ENCODE measurements at regions not wholly inside any gene's neighbourhood (a gene's known extent, or its start where the extent isn't known, plus 50 kb on each side); places are given as distances from the start of the nearest gene placed in this dataset.

DNA sequence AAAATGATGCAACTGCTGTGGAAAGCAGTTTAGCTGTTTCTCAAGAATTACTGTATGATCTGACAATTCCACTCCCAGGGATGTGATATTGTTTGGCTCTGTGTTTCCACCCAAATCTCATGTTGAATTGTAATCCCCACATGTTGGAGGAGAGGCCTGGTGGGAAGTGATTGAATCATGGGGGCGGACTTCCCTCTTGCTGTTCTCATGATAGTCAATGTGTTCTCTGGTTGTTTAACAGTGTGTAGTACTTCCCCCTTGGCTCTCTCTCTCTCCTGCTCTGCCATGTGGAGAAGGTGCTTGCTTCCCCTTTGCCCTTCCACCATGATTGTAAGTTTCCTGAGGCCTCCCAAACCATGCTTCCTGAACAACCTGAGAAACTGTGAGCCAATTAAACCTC is 93.4 kb upstream of the CPM start:
- no peak overlapping the region for H3K4me3 Mint-ChIP-seq (ENCODE audit: unreplicated experiment)
- H3K4me1 Mint-ChIP-seq (ENCODE audit: unreplicated experiment), result peaks cover 23% of the 10 kb centered on the region

DNA sequence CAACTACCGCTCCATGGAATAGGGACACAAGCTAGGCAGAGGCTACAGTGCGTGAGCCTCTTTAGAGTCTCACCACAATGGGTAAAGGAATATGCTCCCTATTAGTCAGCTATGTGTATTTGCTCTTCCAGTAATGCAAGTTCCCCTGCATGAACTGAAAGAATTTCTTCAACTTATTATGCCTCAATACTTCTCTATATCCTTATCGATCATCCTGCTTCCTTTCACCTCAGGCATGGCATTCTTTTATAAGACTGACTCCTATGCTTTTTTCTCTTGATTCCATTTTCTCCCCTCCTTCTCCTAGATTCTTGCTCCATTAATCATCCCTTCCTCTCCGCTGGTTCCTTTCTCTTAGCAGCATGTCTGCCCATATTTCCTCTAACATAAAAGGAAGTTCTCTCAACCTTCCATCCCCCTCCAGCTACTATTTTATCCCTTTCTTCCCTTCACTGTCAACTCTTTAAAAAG is 94.5 kb upstream of the CPM start:
- Mint-ChIP-seq H3K4me3 (ENCODE audit: unreplicated experiment) (no peak overlapping the region), H3K27me3 (ENCODE audit: unreplicated experiment) (peaks cover 2% of the 10 kb centered on the region), H3K27ac (ENCODE audit: unreplicated experiment) (peak overlapping the region; percentile 9), H3K36me3 (ENCODE audit: low read depth, unreplicated experiment) (no peaks in the 10 kb centered on the region), H3K4me1 (ENCODE audit: unreplicated experiment) (peaks cover 23% of the 10 kb centered on the region), H3K9me3 (ENCODE audit: unreplicated experiment) (no peaks in the 10 kb centered on the region)
- TF ChIP-seq, protein P1, sequence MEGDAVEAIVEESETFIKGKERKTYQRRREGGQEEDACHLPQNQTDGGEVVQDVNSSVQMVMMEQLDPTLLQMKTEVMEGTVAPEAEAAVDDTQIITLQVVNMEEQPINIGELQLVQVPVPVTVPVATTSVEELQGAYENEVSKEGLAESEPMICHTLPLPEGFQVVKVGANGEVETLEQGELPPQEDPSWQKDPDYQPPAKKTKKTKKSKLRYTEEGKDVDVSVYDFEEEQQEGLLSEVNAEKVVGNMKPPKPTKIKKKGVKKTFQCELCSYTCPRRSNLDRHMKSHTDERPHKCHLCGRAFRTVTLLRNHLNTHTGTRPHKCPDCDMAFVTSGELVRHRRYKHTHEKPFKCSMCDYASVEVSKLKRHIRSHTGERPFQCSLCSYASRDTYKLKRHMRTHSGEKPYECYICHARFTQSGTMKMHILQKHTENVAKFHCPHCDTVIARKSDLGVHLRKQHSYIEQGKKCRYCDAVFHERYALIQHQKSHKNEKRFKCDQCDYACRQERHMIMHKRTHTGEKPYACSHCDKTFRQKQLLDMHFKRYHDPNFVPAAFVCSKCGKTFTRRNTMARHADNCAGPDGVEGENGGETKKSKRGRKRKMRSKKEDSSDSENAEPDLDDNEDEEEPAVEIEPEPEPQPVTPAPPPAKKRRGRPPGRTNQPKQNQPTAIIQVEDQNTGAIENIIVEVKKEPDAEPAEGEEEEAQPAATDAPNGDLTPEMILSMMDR (IDR thresholded peaks at IDR 0.05; ENCODE audit: unreplicated experiment), result no peak
- no peak for DNase-seq (ENCODE audit: low spot score)

More for the DNA sequence above, 93.4 kb upstream of the CPM start:
- Mint-ChIP-seq H3K36me3 (ENCODE audit: low read depth, unreplicated experiment) (no peaks in the 10 kb centered on the region), H3K27me3 (ENCODE audit: unreplicated experiment) (peaks cover 2% of the 10 kb centered on the region), H3K27ac (ENCODE audit: unreplicated experiment) (no peak overlapping the region), H3K9me3 (ENCODE audit: unreplicated experiment) (no peaks in the 10 kb centered on the region)
- TF ChIP-seq, protein P1 (IDR thresholded peaks at IDR 0.05; ENCODE audit: unreplicated experiment), result no peak
- DNase-seq (ENCODE audit: low spot score), result no peak

- Mint-ChIP-seq H3K9me3 (ENCODE audit: unreplicated experiment) (no peaks in the 10 kb centered on the region), H3K36me3 (ENCODE audit: low read depth, unreplicated experiment) (no peaks in the 10 kb centered on the region), H3K27ac (ENCODE audit: unreplicated experiment) (no peak overlapping the region), H3K4me3 (ENCODE audit: unreplicated experiment) (no peak overlapping the region), H3K27me3 (ENCODE audit: unreplicated experiment) (peaks cover 2% of the 10 kb centered on the region), H3K4me1 (ENCODE audit: unreplicated experiment) (peaks cover 17% of the 10 kb centered on the region)
- TF ChIP-seq, protein P1 (IDR thresholded peaks at IDR 0.05; ENCODE audit: unreplicated experiment), result no peak
- DNase-seq (ENCODE audit: low spot score), result no peak
These were observed 96.2 kb upstream of the CPM start for GRCh38 chr12:69028941-69029729.

GRCh38 chr12:69030321-69030720 is 97.3 kb upstream of the CPM start:
- Mint-ChIP-seq H3K27ac (ENCODE audit: unreplicated experiment) (no peak overlapping the region), H3K4me3 (ENCODE audit: unreplicated experiment) (no peak overlapping the region), H3K36me3 (ENCODE audit: low read depth, unreplicated experiment) (no peaks in the 10 kb centered on the region), H3K9me3 (ENCODE audit: unreplicated experiment) (no peaks in the 10 kb centered on the region), H3K27me3 (ENCODE audit: unreplicated experiment) (peaks cover 2% of the 10 kb centered on the region), H3K4me1 (ENCODE audit: unreplicated experiment) (peaks cover 17% of the 10 kb centered on the region)
- DNase-seq (ENCODE audit: low spot score), result no peak
- TF ChIP-seq, protein P1 (IDR thresholded peaks at IDR 0.05; ENCODE audit: unreplicated experiment), result no peak

GRCh38 chr12:69036533-69036932 is 103.6 kb upstream of the CPM start:
- TF ChIP-seq, protein P1 (IDR thresholded peaks at IDR 0.05; ENCODE audit: unreplicated experiment), result no peak
- H3K4me1 Mint-ChIP-seq (ENCODE audit: unreplicated experiment), result no peaks in the 10 kb centered on the region
- DNase-seq (ENCODE audit: low spot score), result no peak
- peaks cover 3% of the 10 kb centered on the region for H3K27me3 Mint-ChIP-seq (ENCODE audit: unreplicated experiment)
- no peak overlapping the region for H3K4me3 Mint-ChIP-seq (ENCODE audit: unreplicated experiment)
- H3K36me3 Mint-ChIP-seq (ENCODE audit: low read depth, unreplicated experiment), result no peaks in the 10 kb centered on the region
- H3K27ac Mint-ChIP-seq (ENCODE audit: unreplicated experiment), result no peak overlapping the region
- no peaks in the 10 kb centered on the region for H3K9me3 Mint-ChIP-seq (ENCODE audit: unreplicated experiment)
